HepG2 (cell line): ENCODE measurements at regions not wholly inside any gene's neighbourhood (a gene's known extent, or its start where the extent isn't known, plus 50 kb on each side); places are given as distances from the start of the nearest gene placed in this dataset.

Experiments used
- FOXM1 ChIP-seq: sonication (generic); formaldehyde crosslinking; IDR thresholded peaks from 2 replicates; pipeline ENCODE4 v1.5.0; 2020; ENCODE audit warnings: missing genetic modification reagents
- RARA ChIP-seq: IDR thresholded peaks from 2 replicates; pipeline ENCODE4 v1.6.1; 2016; ENCODE audit warnings: missing genetic modification reagents, missing compliant biosample characterization
- RELA ChIP-seq: sonication (generic); formaldehyde crosslinking; IDR thresholded peaks from 2 replicates; pipeline ENCODE4 v1.4.0; 2020; ENCODE audit warnings: missing genetic modification reagents
- RFX1 ChIP-seq: fragments of 450-650 bp; IDR thresholded peaks from 2 replicates; pipeline ENCODE4 v1.6.1; 2017
- SMYD3 ChIP-seq: sonication (generic); formaldehyde crosslinking; IDR thresholded peaks from 2 replicates; pipeline ENCODE4 v1.8.1; 2023; ENCODE audit warnings: mild to moderate bottlenecking, missing genetic modification reagents
- ZFP36 ChIP-seq: fragments of 150-350 bp; IDR thresholded peaks from 2 replicates; pipeline ENCODE4 v1.6.1; 2018; ENCODE audit warnings: borderline replicate concordance, low read length, low read depth; ENCODE audit not compliant: partially characterized antibody
- ZNF230 ChIP-seq: sonication (generic); formaldehyde crosslinking; IDR thresholded peaks from 2 replicates; pipeline ENCODE4 v1.4.0; 2020; ENCODE audit warnings: mild to moderate bottlenecking, missing genetic modification reagents
- ZNF256 ChIP-seq: sonication (generic); formaldehyde crosslinking; conservative IDR thresholded peaks from 2 replicates; pipeline ENCODE4 v1.4.0; 2020; ENCODE audit warnings: missing genetic modification reagents
- ZNF550 ChIP-seq: sonication (generic); formaldehyde crosslinking; IDR thresholded peaks from 2 replicates; pipeline ENCODE4 v1.4.0; 2020; ENCODE audit warnings: mild to moderate bottlenecking, missing genetic modification reagents, borderline replicate concordance
- ZNF614 ChIP-seq: IDR thresholded peaks from 2 replicates; pipeline ENCODE4 v1.6.1; 2018; ENCODE audit warnings: missing biosample characterization, missing genetic modification reagents, inconsistent platforms, borderline replicate concordance
- ZNF776 ChIP-seq: sonication (generic); formaldehyde crosslinking; IDR thresholded peaks from 2 replicates; pipeline ENCODE4 v1.4.0; 2020; ENCODE audit warnings: mild to moderate bottlenecking, missing genetic modification reagents
- ZNF816 ChIP-seq: sonication (generic); formaldehyde crosslinking; IDR thresholded peaks from 2 replicates; pipeline ENCODE4 v1.8.0; 2022; ENCODE audit warnings: missing genetic modification reagents, mild to moderate bottlenecking, borderline replicate concordance
- TF ChIP-seq, protein P1 (sequence below): sonication (generic); formaldehyde crosslinking; IDR thresholded peaks from 2 replicates; pipeline ENCODE4 v1.4.0; 2020; ENCODE audit warnings: mild to moderate bottlenecking, low read depth, missing genetic modification reagents
- TF ChIP-seq, protein P2 (sequence below): sonication (generic); formaldehyde crosslinking; IDR thresholded peaks from 2 replicates; pipeline ENCODE4 v1.5.0; 2020; ENCODE audit warnings: mild to moderate bottlenecking, missing genetic modification reagents
- TF ChIP-seq, protein P3 (sequence below): sonication (generic); formaldehyde crosslinking; conservative IDR thresholded peaks from 2 replicates; pipeline ENCODE4 v1.4.0; 2020; ENCODE audit warnings: missing genetic modification reagents
- TF ChIP-seq, protein P4 (sequence below): sonication (generic); formaldehyde crosslinking; IDR thresholded peaks from 2 replicates; pipeline ENCODE4 v1.4.0; 2020; ENCODE audit warnings: missing genetic modification reagents; ENCODE audit errors: not compliant biosample characterization
- TF ChIP-seq, protein P5 (sequence below): IDR thresholded peaks from 2 replicates; pipeline ENCODE4 v1.6.1; 2016; ENCODE audit warnings: missing genetic modification reagents, missing compliant biosample characterization
- TF ChIP-seq, protein P6 (sequence below): sonication (generic); formaldehyde crosslinking; IDR thresholded peaks from 2 replicates; pipeline ENCODE4 v1.4.0; 2020; ENCODE audit warnings: missing genetic modification reagents

DNA sequence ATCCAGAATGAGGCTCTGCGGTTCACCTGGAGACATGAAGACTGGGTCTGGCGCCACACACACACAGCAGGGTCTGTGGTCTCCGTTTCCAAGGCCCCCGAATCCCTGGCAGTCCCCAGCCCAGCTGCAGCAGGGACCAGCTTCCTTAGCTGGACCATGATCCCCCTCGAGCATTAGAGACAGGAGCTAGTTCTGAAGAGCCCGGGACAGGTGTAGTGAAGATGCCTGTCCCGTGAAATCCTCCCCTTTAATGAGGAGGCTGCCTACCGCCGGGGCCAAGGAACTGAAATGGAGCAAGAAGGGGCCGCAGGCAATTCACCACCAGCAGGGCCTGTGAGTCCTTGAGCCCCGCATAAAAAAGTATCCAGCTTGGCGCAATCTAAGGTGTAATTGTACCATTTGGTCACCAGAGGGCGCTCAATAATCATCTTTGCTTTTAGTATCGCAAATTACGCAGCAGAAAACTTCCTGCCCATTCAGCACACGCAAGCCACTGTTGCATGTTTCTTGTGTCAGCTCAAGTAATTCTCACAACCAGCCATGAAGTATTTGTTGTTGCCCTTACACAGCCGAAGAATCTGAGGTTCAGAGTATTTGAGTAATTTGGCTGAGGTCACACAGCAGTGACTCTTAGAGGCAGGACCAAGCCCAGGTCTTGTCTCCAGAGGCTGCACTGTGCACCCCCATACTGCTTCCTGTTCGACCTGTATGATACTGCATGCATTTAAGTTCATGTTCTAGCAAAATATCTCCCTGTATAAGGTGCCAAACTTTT is 54.3 kb upstream of the PPP2R5C start (continued):
- TF ChIP-seq, protein P1, sequence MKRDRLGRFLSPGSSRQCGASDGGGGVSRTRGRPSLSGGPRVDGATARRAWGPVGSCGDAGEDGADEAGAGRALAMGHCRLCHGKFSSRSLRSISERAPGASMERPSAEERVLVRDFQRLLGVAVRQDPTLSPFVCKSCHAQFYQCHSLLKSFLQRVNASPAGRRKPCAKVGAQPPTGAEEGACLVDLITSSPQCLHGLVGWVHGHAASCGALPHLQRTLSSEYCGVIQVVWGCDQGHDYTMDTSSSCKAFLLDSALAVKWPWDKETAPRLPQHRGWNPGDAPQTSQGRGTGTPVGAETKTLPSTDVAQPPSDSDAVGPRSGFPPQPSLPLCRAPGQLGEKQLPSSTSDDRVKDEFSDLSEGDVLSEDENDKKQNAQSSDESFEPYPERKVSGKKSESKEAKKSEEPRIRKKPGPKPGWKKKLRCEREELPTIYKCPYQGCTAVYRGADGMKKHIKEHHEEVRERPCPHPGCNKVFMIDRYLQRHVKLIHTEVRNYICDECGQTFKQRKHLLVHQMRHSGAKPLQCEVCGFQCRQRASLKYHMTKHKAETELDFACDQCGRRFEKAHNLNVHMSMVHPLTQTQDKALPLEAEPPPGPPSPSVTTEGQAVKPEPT (CRISPR knock-in tag), result no peak
- TF ChIP-seq RFX1, result no peak
- TF ChIP-seq, protein P2, sequence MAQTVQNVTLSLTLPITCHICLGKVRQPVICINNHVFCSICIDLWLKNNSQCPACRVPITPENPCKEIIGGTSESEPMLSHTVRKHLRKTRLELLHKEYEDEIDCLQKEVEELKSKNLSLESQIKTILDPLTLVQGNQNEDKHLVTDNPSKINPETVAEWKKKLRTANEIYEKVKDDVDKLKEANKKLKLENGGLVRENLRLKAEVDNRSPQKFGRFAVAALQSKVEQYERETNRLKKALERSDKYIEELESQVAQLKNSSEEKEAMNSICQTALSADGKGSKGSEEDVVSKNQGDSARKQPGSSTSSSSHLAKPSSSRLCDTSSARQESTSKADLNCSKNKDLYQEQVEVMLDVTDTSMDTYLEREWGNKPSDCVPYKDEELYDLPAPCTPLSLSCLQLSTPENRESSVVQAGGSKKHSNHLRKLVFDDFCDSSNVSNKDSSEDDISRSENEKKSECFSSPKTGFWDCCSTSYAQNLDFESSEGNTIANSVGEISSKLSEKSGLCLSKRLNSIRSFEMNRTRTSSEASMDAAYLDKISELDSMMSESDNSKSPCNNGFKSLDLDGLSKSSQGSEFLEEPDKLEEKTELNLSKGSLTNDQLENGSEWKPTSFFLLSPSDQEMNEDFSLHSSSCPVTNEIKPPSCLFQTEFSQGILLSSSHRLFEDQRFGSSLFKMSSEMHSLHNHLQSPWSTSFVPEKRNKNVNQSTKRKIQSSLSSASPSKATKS (CRISPR knock-in tag), result no peak
- no peak for TF ChIP-seq FOXM1 (CRISPR knock-in tag)
- TF ChIP-seq, protein P3, sequence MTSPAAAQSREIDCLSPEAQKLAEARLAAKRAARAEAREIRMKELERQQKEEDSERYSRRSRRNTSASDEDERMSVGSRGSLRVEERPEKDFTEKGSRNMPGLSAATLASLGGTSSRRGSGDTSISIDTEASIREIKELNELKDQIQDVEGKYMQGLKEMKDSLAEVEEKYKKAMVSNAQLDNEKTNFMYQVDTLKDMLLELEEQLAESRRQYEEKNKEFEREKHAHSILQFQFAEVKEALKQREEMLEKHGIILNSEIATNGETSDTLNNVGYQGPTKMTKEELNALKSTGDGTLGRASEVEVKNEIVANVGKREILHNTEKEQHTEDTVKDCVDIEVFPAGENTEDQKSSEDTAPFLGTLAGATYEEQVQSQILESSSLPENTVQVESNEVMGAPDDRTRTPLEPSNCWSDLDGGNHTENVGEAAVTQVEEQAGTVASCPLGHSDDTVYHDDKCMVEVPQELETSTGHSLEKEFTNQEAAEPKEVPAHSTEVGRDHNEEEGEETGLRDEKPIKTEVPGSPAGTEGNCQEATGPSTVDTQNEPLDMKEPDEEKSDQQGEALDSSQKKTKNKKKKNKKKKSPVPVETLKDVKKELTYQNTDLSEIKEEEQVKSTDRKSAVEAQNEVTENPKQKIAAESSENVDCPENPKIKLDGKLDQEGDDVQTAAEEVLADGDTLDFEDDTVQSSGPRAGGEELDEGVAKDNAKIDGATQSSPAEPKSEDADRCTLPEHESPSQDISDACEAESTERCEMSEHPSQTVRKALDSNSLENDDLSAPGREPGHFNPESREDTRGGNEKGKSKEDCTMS (CRISPR knock-in tag), result no peak
- TF ChIP-seq, protein P4, sequence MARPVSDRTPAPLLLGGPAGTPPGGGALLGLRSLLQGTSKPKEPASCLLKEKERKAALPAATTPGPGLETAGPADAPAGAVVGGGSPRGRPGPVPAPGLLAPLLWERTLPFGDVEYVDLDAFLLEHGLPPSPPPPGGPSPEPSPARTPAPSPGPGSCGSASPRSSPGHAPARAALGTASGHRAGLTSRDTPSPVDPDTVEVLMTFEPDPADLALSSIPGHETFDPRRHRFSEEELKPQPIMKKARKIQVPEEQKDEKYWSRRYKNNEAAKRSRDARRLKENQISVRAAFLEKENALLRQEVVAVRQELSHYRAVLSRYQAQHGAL (CRISPR knock-in tag), result no peak
- TF ChIP-seq, protein P5, sequence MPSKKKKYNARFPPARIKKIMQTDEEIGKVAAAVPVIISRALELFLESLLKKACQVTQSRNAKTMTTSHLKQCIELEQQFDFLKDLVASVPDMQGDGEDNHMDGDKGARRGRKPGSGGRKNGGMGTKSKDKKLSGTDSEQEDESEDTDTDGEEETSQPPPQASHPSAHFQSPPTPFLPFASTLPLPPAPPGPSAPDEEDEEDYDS (CRISPR knock-in tag), result 0 out of 2 replicates have a peak, but pooled peaks have one; percentile 16
- no peak; the same call in 1 of the 2 replicates for TF ChIP-seq ZNF230
- no peak for TF ChIP-seq ZNF256 (CRISPR knock-in tag)
- no peak for TF ChIP-seq ZNF550 (CRISPR knock-in tag)
- no peak for TF ChIP-seq RELA (CRISPR knock-in tag)
- no peak for TF ChIP-seq RARA (CRISPR knock-in tag)
- TF ChIP-seq, protein P6, sequence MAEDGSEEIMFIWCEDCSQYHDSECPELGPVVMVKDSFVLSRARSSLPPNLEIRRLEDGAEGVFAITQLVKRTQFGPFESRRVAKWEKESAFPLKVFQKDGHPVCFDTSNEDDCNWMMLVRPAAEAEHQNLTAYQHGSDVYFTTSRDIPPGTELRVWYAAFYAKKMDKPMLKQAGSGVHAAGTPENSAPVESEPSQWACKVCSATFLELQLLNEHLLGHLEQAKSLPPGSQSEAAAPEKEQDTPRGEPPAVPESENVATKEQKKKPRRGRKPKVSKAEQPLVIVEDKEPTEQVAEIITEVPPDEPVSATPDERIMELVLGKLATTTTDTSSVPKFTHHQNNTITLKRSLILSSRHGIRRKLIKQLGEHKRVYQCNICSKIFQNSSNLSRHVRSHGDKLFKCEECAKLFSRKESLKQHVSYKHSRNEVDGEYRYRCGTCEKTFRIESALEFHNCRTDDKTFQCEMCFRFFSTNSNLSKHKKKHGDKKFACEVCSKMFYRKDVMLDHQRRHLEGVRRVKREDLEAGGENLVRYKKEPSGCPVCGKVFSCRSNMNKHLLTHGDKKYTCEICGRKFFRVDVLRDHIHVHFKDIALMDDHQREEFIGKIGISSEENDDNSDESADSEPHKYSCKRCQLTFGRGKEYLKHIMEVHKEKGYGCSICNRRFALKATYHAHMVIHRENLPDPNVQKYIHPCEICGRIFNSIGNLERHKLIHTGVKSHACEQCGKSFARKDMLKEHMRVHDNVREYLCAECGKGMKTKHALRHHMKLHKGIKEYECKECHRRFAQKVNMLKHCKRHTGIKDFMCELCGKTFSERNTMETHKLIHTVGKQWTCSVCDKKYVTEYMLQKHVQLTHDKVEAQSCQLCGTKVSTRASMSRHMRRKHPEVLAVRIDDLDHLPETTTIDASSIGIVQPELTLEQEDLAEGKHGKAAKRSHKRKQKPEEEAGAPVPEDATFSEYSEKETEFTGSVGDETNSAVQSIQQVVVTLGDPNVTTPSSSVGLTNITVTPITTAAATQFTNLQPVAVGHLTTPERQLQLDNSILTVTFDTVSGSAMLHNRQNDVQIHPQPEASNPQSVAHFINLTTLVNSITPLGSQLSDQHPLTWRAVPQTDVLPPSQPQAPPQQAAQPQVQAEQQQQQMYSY (CRISPR knock-in tag), result no peak
- no peak for TF ChIP-seq ZNF614
- no peak for TF ChIP-seq ZFP36
- no peak for TF ChIP-seq SMYD3 (CRISPR knock-in tag)
- no peak for TF ChIP-seq ZNF776
- TF ChIP-seq ZNF816 (CRISPR knock-in tag), result no peak
